ENCODE measurements at regions not wholly inside any gene's neighbourhood (a gene's known extent, or its start where the extent isn't known, plus 50 kb on each side); places are given as distances from the start of the nearest gene placed in this dataset.

DNA sequence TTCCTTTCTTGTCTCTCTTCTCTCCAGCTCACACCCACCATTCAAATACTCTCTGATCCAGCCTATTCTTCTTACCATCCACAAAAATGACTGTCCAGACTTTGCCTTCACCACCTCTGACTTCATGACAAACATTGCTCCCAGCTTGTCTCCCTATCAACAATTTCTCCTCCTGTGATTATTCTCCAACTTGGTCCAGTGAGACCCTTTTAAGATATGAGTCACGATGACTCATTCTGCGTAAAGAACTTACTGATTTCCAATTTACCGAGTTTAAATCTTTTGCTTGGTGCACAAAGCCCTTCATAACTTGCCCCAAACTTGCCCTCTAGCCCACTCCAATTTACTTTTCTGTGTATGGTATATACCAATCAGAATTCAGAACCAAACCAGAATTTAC lies 833.2 kb downstream of the MAFB start:
- no peak for ATAC-seq
- intact Hi-C loops (cut with DNase I): no loop called here
- Histone ChIP-seq H3K9me3 (no peaks in the 10 kb centered on the region), H3K27ac (no peak overlapping the region), H3K4me1 (peaks cover 14% of the 10 kb centered on the region), H3K4me3 (no peak overlapping the region), H3K36me3 (replicated peaks in 1 of 2; ENCODE audit: insufficient read depth in 1 of 2, low read depth in 2 of 2) (no peaks in the 10 kb centered on the region), H3K27me3 (no peaks in the 10 kb centered on the region)
- no peak for TF ChIP-seq POLR2A (IDR thresholded peaks at IDR 0.05)
- TF ChIP-seq, protein P1, sequence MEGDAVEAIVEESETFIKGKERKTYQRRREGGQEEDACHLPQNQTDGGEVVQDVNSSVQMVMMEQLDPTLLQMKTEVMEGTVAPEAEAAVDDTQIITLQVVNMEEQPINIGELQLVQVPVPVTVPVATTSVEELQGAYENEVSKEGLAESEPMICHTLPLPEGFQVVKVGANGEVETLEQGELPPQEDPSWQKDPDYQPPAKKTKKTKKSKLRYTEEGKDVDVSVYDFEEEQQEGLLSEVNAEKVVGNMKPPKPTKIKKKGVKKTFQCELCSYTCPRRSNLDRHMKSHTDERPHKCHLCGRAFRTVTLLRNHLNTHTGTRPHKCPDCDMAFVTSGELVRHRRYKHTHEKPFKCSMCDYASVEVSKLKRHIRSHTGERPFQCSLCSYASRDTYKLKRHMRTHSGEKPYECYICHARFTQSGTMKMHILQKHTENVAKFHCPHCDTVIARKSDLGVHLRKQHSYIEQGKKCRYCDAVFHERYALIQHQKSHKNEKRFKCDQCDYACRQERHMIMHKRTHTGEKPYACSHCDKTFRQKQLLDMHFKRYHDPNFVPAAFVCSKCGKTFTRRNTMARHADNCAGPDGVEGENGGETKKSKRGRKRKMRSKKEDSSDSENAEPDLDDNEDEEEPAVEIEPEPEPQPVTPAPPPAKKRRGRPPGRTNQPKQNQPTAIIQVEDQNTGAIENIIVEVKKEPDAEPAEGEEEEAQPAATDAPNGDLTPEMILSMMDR (IDR thresholded peaks at IDR 0.05): no peak
- no peak for DNase-seq
- WGBS, 2 donors: 82 to 88% methylated on average over 3 of the region's 3 CpGs

GRCh38 chr20:39855056-39855455 lies 834.0 kb downstream of the MAFB start:
- Histone ChIP-seq H3K9me3 (no peaks in the 10 kb centered on the region), H3K4me3 (no peak overlapping the region), H3K27me3 (no peaks in the 10 kb centered on the region), H3K36me3 (replicated peaks in 1 of 2; ENCODE audit: insufficient read depth in 1 of 2, low read depth in 2 of 2) (no peaks in the 10 kb centered on the region), H3K4me1 (peaks cover 22% of the 10 kb centered on the region), H3K27ac (no peak overlapping the region)
- TF ChIP-seq, protein P1 (IDR thresholded peaks at IDR 0.05): no peak
- no peak for TF ChIP-seq POLR2A (IDR thresholded peaks at IDR 0.05)
- ATAC-seq (no peak), DNase-seq (no peak)
- intact Hi-C loops (cut with DNase I): no loop called here
- 51 to 59% methylated on average over 1 of the region's 1 CpG for WGBS, 2 donors

DNA sequence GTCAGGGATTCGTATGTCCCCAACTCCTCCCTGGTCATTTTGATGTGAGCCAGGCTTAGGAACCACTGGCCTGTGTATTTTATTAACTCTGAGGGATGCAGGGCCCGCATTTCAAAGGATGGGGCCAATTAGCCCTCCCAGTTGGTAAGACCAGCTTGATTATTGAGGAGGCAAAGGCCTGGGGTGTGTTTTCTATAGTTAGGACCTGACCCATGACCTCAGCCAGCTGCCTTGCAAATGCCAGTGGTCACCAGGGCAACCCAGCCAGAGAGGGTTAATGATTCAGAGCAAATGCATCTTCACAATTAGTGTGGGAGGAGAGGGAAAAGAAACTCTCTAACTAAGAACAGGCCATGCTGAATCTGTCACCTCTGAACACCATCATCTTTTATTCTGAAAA lies 835.4 kb downstream of the MAFB start:
- 59 to 81% methylated on average over 2 of the region's 2 CpGs for WGBS, 2 donors
- Histone ChIP-seq H3K4me3 (no peak overlapping the region), H3K4me1 (peaks cover 30% of the 10 kb centered on the region), H3K27ac (no peak overlapping the region), H3K27me3 (no peaks in the 10 kb centered on the region), H3K9me3 (no peaks in the 10 kb centered on the region), H3K36me3 (replicated peaks in 1 of 2; ENCODE audit: insufficient read depth in 1 of 2, low read depth in 2 of 2) (no peaks in the 10 kb centered on the region)
- DNase-seq (no peak), ATAC-seq (no peak)
- intact Hi-C loops (cut with DNase I): no loop called here
- TF ChIP-seq, protein P1 (IDR thresholded peaks at IDR 0.05): no peak
- TF ChIP-seq POLR2A (IDR thresholded peaks at IDR 0.05): no peak

GRCh38 chr20:39853050-39853449 lies 836.0 kb downstream of the MAFB start:
- intact Hi-C loops (cut with DNase I): no loop called here
- Histone ChIP-seq H3K27me3 (no peaks in the 10 kb centered on the region), H3K27ac (no peak overlapping the region), H3K36me3 (replicated peaks in 1 of 2; ENCODE audit: insufficient read depth in 1 of 2, low read depth in 2 of 2) (no peaks in the 10 kb centered on the region), H3K4me1 (peaks cover 30% of the 10 kb centered on the region), H3K4me3 (no peak overlapping the region), H3K9me3 (no peaks in the 10 kb centered on the region)
- ATAC-seq: no peak
- DNase-seq: no peak
- no peak for TF ChIP-seq POLR2A (IDR thresholded peaks at IDR 0.05)
- TF ChIP-seq, protein P1 (IDR thresholded peaks at IDR 0.05): no peak
- WGBS, 2 donors: 60 to 98% methylated on average over 2 to 3 of the region's 3 CpGs

DNA sequence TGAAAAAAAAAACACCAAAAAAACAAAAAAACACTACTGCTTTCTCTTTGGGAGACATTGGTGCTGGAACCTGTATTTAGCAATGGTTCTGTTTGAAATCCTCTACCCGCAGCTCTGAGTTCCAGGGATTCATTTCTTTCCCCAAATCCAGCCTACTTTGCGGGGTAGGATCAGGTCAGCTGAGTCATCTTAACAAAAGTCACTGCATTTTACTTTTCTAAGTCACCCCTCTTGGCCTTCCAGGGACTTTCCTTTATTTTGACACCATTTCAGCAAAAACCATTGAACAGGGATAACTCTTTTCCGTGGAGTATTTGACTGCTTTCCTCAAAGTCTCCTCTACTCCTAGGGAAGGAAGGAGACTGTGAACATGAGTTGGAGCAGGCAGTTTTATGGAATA lies 837.6 kb downstream of the MAFB start:
- intact Hi-C loops (cut with DNase I): no loop called here
- DNase-seq (no peak), ATAC-seq (no peak)
- no peaks in the 10 kb centered on the region for H3K27me3 ChIP-seq
- no peak overlapping the region for H3K4me3 ChIP-seq
- peak overlapping the region in 1 of 4 donors; percentile 44 for H3K27ac ChIP-seq
- peaks cover 20% of the 10 kb centered on the region for H3K4me1 ChIP-seq
- H3K36me3 ChIP-seq (replicated peaks in 1 of 2; ENCODE audit: insufficient read depth in 1 of 2, low read depth in 2 of 2): no peaks in the 10 kb centered on the region
- TF ChIP-seq, protein P1 (IDR thresholded peaks at IDR 0.05): no peak
- no peak for TF ChIP-seq POLR2A (IDR thresholded peaks at IDR 0.05)
- no peaks in the 10 kb centered on the region for H3K9me3 ChIP-seq
- WGBS, 2 donors: 64 to 67% methylated on average over 3 of the region's 3 CpGs

All from body of pancreas (tissue), 4 donors.